Spleen (tissue), 7 donors: ENCODE measurements at regions not wholly inside any gene's neighbourhood (a gene's known extent, or its start where the extent isn't known, plus 50 kb on each side); places are given as distances from the start of the nearest gene placed in this dataset.

Experiments used
- CTCF ChIP-seq, 11 experiments: fragments of 200-600 bp in 7 of 11; fragments of 450-650 bp in 4 of 11; sonication (generic) in 4 of 11; IDR thresholded peaks in 8 of 11; conservative IDR thresholded peaks in 3 of 11; 1 replicate in 7 of 11; 2 replicates in 4 of 11; pipeline versions ENCODE4 v1.4.0 to v1.8.0; 2016 to 2021; ENCODE audit warnings: antibody characterized with exemption in 11 of 11, inconsistent platforms in 4 of 11, mild to moderate bottlenecking in 1 of 11
- POLR2A ChIP-seq, 3 donors: fragments of 450-650 bp; IDR thresholded peaks; one replicate each; pipeline ENCODE4 v1.5.1; 2017; ENCODE audit warnings: antibody characterized with exemption in 3 of 3, mild to moderate bottlenecking in 1 of 3
- POLR2AphosphoS5 ChIP-seq, 3 donors: sonication (generic); formaldehyde crosslinking; IDR thresholded peaks; one replicate each; pipeline ENCODE4 v1.5.1; 2017; ENCODE audit warnings: antibody characterized with exemption in 3 of 3
- donor health status: DM: no; HTN: no; CAD: no; lungs with moderate emphysema.
- donor health status: DM: no; HTN: no; CAD: no.
- donor health status: DM: no; HTN: no; CAD: no.

- no peak for TF ChIP-seq POLR2A (IDR thresholded peaks at IDR 0.05)
- no peak for TF ChIP-seq CTCF (IDR thresholded peaks at IDR 0.05 in 8 of 11, conservative IDR thresholded peaks at IDR 0.05 in 3 of 11)
- no peak for TF ChIP-seq POLR2AphosphoS5 (IDR thresholded peaks at IDR 0.05)
Observed at GRCh38 chr3:99188936-99189335, 287.4 kb upstream of the DCBLD2 start.
